AG10803 (cell line): ENCODE measurements at regions not wholly inside any gene's neighbourhood (a gene's known extent, or its start where the extent isn't known, plus 50 kb on each side); places are given as distances from the start of the nearest gene placed in this dataset.

Experiments
- DNase-seq: peaks from one replicate; pipeline ENCODE4 v3.0.0; 2010; ENCODE audit warnings: low read depth
- H3K4me3 ChIP-seq: 2 replicates; pipeline ENCODE4 v1.5.1; 2011; ENCODE audit warnings: mild to moderate bottlenecking, low read length, control low read depth
- CTCF ChIP-seq: conservative IDR thresholded peaks from 2 replicates; pipeline ENCODE4 v1.5.1; 2011; ENCODE audit warnings: mild to moderate bottlenecking, low read length, control low read depth, inconsistent platforms

DNA sequence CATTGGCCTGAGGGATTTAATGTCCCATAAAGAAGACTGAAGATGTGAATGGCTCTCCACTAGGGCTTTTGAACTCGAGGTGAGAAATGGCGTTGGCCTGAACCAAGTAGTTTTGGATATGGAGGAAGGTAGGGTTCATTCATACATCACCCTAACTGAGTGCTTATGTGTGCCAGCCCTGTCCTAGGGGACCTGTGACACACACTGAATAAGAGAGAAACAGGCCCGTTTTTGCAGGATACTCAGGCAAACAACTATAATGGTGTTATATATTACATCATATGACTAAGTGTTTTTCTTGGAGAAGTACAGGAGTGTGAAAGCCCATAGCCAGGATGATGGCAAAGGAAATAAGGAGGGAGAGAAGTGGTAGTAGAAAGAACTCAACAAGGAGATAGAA, 368.1 kb downstream of the TMEM135 start:
- TF ChIP-seq CTCF: no peak
- H3K4me3 ChIP-seq: no peak overlapping the region
- peak; percentile 3 for DNase-seq

GRCh38 chr11:87405356-87405755, 367.6 kb downstream of the TMEM135 start:
- no peak for TF ChIP-seq CTCF
- no peak for DNase-seq
- no peak overlapping the region for H3K4me3 ChIP-seq

- no peak for DNase-seq
Measured at GRCh38 chr11:87401653-87402052, 363.9 kb downstream of the TMEM135 start.

DNA sequence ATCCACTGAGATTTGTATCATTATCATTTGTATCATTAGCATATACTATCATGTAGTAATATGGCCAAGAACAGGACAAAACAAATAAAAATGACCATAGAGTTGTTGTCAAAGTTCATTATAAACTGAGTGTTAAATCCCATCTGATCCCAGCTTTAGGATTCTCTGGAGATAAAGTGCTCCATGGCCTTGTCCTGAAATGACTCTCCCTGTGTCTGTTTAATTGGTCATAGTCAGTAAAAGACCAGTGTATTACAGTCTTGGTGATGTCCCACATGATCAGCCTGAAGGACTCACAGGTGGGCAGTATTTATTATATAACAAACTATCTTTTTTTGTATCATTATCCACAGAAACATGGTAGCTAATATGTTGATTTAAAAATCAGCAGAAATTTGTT, 361.6 kb downstream of the TMEM135 start:
- no peak overlapping the region for H3K4me3 ChIP-seq
- TF ChIP-seq CTCF: no peak
- no peak for DNase-seq

More at GRCh38 chr11:87401653-87402052, 363.9 kb downstream of the TMEM135 start:
- no peak for TF ChIP-seq CTCF
- no peak overlapping the region for H3K4me3 ChIP-seq

- DNase-seq: peak; percentile 69
- no peak for TF ChIP-seq CTCF
- H3K4me3 ChIP-seq: no peak overlapping the region
Measured at GRCh38 chr11:87398931-87399330, 361.2 kb downstream of the TMEM135 start.

DNA sequence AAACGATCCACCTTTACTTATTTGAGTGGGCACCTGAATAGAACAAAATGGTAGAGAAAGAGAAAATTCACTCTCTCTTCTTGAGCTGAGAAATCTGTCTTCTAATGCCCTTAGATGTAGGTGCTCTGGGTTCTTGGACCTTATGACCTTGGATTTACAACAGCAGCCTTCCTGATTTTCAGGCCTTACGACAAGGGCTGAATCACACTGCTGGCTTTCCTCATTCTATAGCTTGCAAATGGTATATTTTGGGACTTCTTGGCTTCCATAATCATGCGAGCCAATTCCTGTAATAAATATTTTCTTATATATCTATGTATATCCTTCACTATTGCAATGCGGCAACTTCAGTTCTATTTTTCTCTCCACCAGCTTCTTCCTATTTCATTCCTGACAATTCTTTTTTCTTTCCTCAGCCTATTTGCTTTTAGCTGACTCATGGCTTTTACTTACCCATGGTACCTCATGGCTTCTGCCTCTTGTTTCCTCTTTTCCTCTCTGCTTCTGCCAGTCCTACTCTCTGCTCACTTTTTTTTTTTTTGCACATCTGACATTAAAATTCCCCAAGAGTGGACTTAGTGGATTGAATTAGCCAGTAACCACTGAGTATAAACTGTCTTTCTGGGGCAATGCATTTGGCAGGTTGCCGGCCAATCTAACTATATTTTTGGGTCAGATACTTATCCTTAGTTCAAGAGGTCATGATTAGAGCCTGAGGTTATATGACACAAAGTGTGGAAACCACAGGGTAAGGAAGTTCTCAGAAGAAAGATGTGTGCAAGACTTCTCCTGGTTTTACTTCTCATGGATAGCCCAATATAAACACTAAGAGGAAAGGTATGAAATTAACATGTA, 359.5 kb downstream of the TMEM135 start:
- TF ChIP-seq CTCF: no peak
- no peak overlapping the region for H3K4me3 ChIP-seq
- DNase-seq: no peak

DNA sequence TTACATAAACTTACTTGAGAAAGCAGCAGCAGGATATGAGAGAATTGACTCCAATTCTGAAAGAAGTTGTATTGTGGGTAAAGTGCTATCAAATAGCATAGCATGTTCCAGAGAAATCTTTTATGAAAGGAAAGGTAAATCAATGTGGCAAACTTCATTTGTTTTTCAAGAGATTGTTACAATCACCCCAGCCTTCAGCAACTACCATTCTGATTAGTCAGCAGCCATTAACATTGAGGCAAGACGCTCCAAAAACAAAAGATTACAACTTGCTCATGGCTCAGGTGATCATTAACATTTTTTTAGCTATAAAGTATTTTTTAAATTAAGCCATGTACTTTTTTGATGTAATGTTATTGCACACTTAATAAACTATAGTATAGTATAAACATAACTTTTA, 357.2 kb downstream of the TMEM135 start:
- H3K4me3 ChIP-seq: no peak overlapping the region
- DNase-seq: no peak
- no peak for TF ChIP-seq CTCF
